ENCODE measurements at regions not wholly inside any gene's neighbourhood (a gene's known extent, or its start where the extent isn't known, plus 50 kb on each side); places are given as distances from the start of the nearest gene placed in this dataset.

GRCh38 chr14:58788655-58789503 lies 151.1 kb downstream of the DACT1 start:
- Histone ChIP-seq H3K9me3 (0 out of 2 replicates have a peak, but pooled peaks cover 3% of the 10 kb centered on the region), H3K27me3 (no peaks in the 10 kb centered on the region), H3K4me2 (peak overlapping the region; percentile 18; the same call in 1 of the 2 replicates), H3K9ac (no peak overlapping the region), H3K36me3 (no peaks in the 10 kb centered on the region), H3K4me3 (no peak overlapping the region), H3K27ac (no peak overlapping the region), H3K4me1 (peaks cover 6% of the 10 kb centered on the region; the same call in 1 of the 2 replicates), H4K20me1 (no peaks in the 10 kb centered on the region)
- no peak for TF ChIP-seq Cebpa-rat (IDR thresholded peaks at IDR 0.05)

DNA sequence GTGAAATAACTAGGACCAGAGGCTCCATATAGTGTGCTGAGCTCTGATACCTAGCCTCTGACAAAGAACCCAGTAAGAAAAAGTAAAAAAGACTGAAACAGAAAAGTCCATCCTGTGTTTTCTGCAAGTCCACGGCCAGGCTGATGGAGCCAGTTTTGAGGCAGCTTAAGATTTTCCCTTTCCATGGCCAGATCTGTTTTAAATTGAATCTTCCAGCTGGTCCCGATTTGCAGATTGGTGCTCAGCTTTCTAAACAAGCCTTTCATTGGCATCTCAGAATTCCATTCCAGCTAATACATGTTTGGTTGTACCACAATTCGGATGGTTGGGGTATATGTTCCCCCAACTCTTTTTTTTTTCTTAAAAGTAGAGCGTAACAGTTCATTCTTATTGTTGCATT lies 152.0 kb downstream of the DACT1 start:
- H3K9me3 ChIP-seq = 0 out of 2 replicates have a peak, but pooled peaks cover 3% of the 10 kb centered on the region
- no peaks in the 10 kb centered on the region for H3K36me3 ChIP-seq
- no peak overlapping the region for H3K4me3 ChIP-seq
- no peaks in the 10 kb centered on the region for H3K27me3 ChIP-seq
- H3K9ac ChIP-seq = no peak overlapping the region
- no peaks in the 10 kb centered on the region for H4K20me1 ChIP-seq
- H3K4me2 ChIP-seq = no peak overlapping the region
- no peak for TF ChIP-seq Cebpa-rat (IDR thresholded peaks at IDR 0.05)
- peaks cover 6% of the 10 kb centered on the region; the same call in 1 of the 2 replicates for H3K4me1 ChIP-seq
- no peak overlapping the region for H3K27ac ChIP-seq

- TF ChIP-seq Cebpa-rat (IDR thresholded peaks at IDR 0.05) = no peak
- Histone ChIP-seq H3K9me3 (0 out of 2 replicates have a peak, but pooled peaks cover 3% of the 10 kb centered on the region), H3K27ac (no peak overlapping the region), H3K9ac (no peak overlapping the region), H3K4me3 (no peak overlapping the region), H3K27me3 (no peaks in the 10 kb centered on the region), H3K36me3 (no peaks in the 10 kb centered on the region), H3K4me1 (peaks cover 18% of the 10 kb centered on the region), H4K20me1 (no peaks in the 10 kb centered on the region), H3K4me2 (no peak overlapping the region)
Measured at GRCh38 chr14:58792416-58792815, 154.7 kb downstream of the DACT1 start.

- Histone ChIP-seq H3K9ac (no peak overlapping the region), H3K27ac (no peak overlapping the region), H3K4me2 (no peak overlapping the region), H3K27me3 (no peaks in the 10 kb centered on the region), H3K4me3 (no peak overlapping the region), H3K4me1 (peaks cover 18% of the 10 kb centered on the region), H3K36me3 (no peaks in the 10 kb centered on the region), H4K20me1 (no peaks in the 10 kb centered on the region), H3K9me3 (0 out of 2 replicates have a peak, but pooled peaks cover 3% of the 10 kb centered on the region)
- TF ChIP-seq Cebpa-rat (IDR thresholded peaks at IDR 0.05) = no peak
Measured at GRCh38 chr14:58793131-58793740, 155.5 kb downstream of the DACT1 start.

- Histone ChIP-seq H3K27me3 (no peaks in the 10 kb centered on the region), H3K4me3 (no peak overlapping the region), H3K27ac (no peak overlapping the region), H4K20me1 (no peaks in the 10 kb centered on the region), H3K4me2 (no peak overlapping the region), H3K9ac (no peak overlapping the region), H3K4me1 (peaks cover 12% of the 10 kb centered on the region), H3K36me3 (no peaks in the 10 kb centered on the region), H3K9me3 (0 out of 2 replicates have a peak, but pooled peaks cover 3% of the 10 kb centered on the region)
- no peak for TF ChIP-seq Cebpa-rat (IDR thresholded peaks at IDR 0.05)
Measured at GRCh38 chr14:58794993-58795762, 157.4 kb downstream of the DACT1 start.

- H3K27me3 ChIP-seq = no peaks in the 10 kb centered on the region
- no peak overlapping the region for H3K9ac ChIP-seq
- H3K27ac ChIP-seq = no peak overlapping the region
- no peaks in the 10 kb centered on the region for H3K36me3 ChIP-seq
- H4K20me1 ChIP-seq = no peaks in the 10 kb centered on the region
- H3K4me1 ChIP-seq = peaks cover 12% of the 10 kb centered on the region
- no peak for TF ChIP-seq Cebpa-rat (IDR thresholded peaks at IDR 0.05)
- no peaks in the 10 kb centered on the region for H3K9me3 ChIP-seq
- no peak overlapping the region for H3K4me3 ChIP-seq
- peak overlapping the region; percentile 14; the same call in 1 of the 2 replicates for H3K4me2 ChIP-seq
Measured at GRCh38 chr14:58796242-58797009, 158.7 kb downstream of the DACT1 start.

DNA sequence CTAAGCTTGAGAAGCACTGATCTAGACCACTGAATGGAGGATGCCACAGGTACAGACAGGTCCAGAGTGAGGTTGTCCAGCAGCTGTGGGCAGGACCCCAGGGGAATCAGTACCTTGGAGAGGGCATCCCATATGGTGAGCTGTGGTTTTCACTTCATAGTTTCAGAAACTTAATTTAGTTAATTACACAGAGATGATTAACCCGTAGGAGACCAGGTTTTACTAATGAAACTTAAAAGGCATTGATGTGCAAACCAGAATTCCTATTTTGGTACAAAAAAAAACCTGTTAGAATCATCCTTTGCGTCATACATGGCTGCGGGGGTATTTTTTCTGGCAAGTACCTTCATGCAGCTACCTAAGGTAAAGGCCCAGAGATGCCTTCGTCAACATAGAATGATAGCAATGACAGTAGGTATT lies 159.3 kb downstream of the DACT1 start:
- Histone ChIP-seq H3K4me1 (peaks cover 12% of the 10 kb centered on the region), H3K36me3 (no peaks in the 10 kb centered on the region), H3K9me3 (no peaks in the 10 kb centered on the region), H4K20me1 (no peaks in the 10 kb centered on the region), H3K27me3 (no peaks in the 10 kb centered on the region), H3K27ac (no peak overlapping the region), H3K4me3 (no peak overlapping the region), H3K9ac (no peak overlapping the region), H3K4me2 (peak overlapping the region; percentile 14; the same call in 1 of the 2 replicates)
- TF ChIP-seq Cebpa-rat (IDR thresholded peaks at IDR 0.05) = no peak

GRCh38 chr14:58798173-58798572 lies 160.4 kb downstream of the DACT1 start:
- no peak for TF ChIP-seq Cebpa-rat (IDR thresholded peaks at IDR 0.05)
- Histone ChIP-seq H3K36me3 (no peaks in the 10 kb centered on the region), H3K9ac (no peak overlapping the region), H3K9me3 (peaks cover 7% of the 10 kb centered on the region), H3K4me1 (peaks cover 12% of the 10 kb centered on the region), H3K27ac (no peak overlapping the region), H3K4me3 (no peak overlapping the region), H3K27me3 (no peaks in the 10 kb centered on the region), H4K20me1 (no peaks in the 10 kb centered on the region), H3K4me2 (no peak overlapping the region)

DNA sequence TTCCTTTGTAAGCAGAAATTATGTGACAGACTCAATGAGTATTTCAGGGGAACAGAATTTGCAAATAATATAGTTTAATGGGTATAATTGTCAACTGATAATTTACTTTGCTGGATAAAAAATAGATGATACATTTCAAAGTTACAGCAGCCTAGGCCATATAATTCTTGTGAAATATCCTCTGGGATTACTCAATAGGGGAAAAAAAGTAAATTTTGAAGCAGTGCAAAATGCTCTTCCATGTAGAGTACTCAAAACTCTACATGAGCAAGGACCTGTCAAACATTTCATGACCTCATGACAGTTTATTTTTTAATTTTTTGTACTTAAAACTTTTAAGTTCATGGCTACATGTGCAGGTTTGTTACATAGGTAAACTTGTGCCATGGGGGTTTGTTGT lies 163.3 kb downstream of the DACT1 start:
- no peak overlapping the region for H3K9ac ChIP-seq
- H3K4me1 ChIP-seq = peaks cover 12% of the 10 kb centered on the region
- no peak overlapping the region for H3K27ac ChIP-seq
- H3K4me2 ChIP-seq = no peak overlapping the region
- no peak for TF ChIP-seq Cebpa-rat (IDR thresholded peaks at IDR 0.05)
- peaks cover 9% of the 10 kb centered on the region for H3K9me3 ChIP-seq
- H3K4me3 ChIP-seq = no peak overlapping the region
- H3K36me3 ChIP-seq = no peaks in the 10 kb centered on the region
- no peaks in the 10 kb centered on the region for H3K27me3 ChIP-seq
- no peaks in the 10 kb centered on the region for H4K20me1 ChIP-seq
